HL-60 (cell line): ENCODE measurements at regions not wholly inside any gene's neighbourhood (a gene's known extent, or its start where the extent isn't known, plus 50 kb on each side); places are given as distances from the start of the nearest gene placed in this dataset.

ENCODE experiments used
- DNase-seq, 2 experiments: peaks; one replicate each; pipeline ENCODE4 v3.0.0-alpha.2; 2010 to 2020; ENCODE audit warnings: low read depth in 1 of 2, low spot score in 1 of 2
- H3K27ac ChIP-seq: fragments of 250-450 bp; sonication (Bioruptor Pico); replicated peaks from 2 replicates; pipeline ENCODE4 v1.5.1; 2020; ENCODE audit warnings: mild to moderate bottlenecking, moderate library complexity
- H3K27me3 ChIP-seq: fragments of 250-450 bp; sonication (Bioruptor Pico); 2 replicates; pipeline ENCODE4 v1.5.1; 2021; ENCODE audit warnings: mild to moderate bottlenecking, moderate library complexity; ENCODE audit not compliant: insufficient read depth, poor library complexity, severe bottlenecking
- H3K4me3 ChIP-seq: replicated peaks from 2 replicates; pipeline ENCODE4 v1.5.1; 2011; ENCODE audit warnings: mild to moderate bottlenecking, control low read depth, low read length; ENCODE audit not compliant: insufficient read depth
- GABPA ChIP-seq: IDR thresholded peaks from 2 replicates; pipeline ENCODE4 v1.6.1; 2012; ENCODE audit warnings: low read depth
- POLR2AphosphoS5 ChIP-seq: IDR thresholded peaks from 2 replicates; pipeline ENCODE4 v1.6.1; 2012; ENCODE audit warnings: low read depth
- REST ChIP-seq: IDR thresholded peaks from 2 replicates; pipeline ENCODE4 v1.6.1; 2012; ENCODE audit warnings: low read depth; ENCODE audit not compliant: insufficient replicate concordance
- SPI1 ChIP-seq: IDR thresholded peaks from 2 replicates; pipeline ENCODE4 v1.6.1; 2012; ENCODE audit warnings: low read depth, mild to moderate bottlenecking, borderline replicate concordance
- TF ChIP-seq, protein P1 (sequence below): IDR thresholded peaks from one replicate; pipeline ENCODE4 v1.5.1; 2011; ENCODE audit warnings: low read length, control low read depth, inconsistent platforms; ENCODE audit not compliant: insufficient read depth

DNA sequence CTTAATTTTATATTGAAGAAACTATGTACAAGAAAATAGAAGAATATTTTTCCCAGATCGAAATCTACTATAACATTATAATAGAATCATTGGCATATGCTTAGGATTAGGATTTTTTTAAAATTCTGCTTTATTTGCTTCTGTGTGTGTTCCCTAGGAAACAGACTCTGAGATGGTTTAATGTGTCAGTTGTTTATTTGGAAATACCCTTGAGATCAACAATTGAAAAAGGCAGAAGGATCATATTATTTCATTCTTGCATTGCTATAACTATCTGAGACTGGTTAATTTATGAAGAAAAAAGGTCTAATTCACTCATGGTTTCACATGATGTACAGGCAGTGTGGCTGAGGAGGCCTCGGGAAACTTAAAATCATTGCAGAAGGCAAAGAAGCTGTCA, 622.6 kb downstream of the PRR16 start:
- TF ChIP-seq GABPA, result no peak
- TF ChIP-seq POLR2AphosphoS5, result no peak
- TF ChIP-seq SPI1, result no peak
- TF ChIP-seq, protein P1, sequence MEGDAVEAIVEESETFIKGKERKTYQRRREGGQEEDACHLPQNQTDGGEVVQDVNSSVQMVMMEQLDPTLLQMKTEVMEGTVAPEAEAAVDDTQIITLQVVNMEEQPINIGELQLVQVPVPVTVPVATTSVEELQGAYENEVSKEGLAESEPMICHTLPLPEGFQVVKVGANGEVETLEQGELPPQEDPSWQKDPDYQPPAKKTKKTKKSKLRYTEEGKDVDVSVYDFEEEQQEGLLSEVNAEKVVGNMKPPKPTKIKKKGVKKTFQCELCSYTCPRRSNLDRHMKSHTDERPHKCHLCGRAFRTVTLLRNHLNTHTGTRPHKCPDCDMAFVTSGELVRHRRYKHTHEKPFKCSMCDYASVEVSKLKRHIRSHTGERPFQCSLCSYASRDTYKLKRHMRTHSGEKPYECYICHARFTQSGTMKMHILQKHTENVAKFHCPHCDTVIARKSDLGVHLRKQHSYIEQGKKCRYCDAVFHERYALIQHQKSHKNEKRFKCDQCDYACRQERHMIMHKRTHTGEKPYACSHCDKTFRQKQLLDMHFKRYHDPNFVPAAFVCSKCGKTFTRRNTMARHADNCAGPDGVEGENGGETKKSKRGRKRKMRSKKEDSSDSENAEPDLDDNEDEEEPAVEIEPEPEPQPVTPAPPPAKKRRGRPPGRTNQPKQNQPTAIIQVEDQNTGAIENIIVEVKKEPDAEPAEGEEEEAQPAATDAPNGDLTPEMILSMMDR, result no peak
- no peak for TF ChIP-seq REST
- H3K27me3 ChIP-seq, result no peaks in the 10 kb centered on the region
- H3K4me3 ChIP-seq, result no peak overlapping the region
- no peak for DNase-seq
- H3K27ac ChIP-seq, result no peak overlapping the region

GRCh38 chr5:121087560-121087959, 623.5 kb downstream of the PRR16 start:
- Histone ChIP-seq H3K27me3 (no peaks in the 10 kb centered on the region), H3K27ac (no peak overlapping the region), H3K4me3 (no peak overlapping the region)
- TF ChIP-seq GABPA (no peak), POLR2AphosphoS5 (no peak), SPI1 (no peak)
- TF ChIP-seq, protein P1, result no peak
- no peak for DNase-seq

DNA sequence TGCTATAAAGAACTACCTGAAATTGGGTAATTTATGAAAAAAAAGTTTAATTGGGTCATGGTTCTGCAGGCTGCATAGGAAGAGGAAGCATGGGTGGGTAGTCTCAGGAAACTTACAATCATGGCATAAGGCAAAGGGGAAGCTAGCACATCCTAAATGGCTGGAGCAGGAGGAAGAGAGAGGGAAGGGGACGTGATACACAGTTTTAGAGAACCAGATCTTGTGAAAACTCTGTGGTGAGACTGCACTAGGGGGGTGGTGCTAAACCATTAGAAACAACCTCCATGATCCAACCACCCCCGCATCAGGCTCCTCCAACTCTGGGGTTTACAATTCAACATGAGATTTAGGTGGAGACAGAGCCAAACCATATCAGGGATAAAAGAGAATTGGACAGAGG, 624.2 kb downstream of the PRR16 start:
- peak in 1 of 2 experiments; percentile 54 for DNase-seq
- Histone ChIP-seq H3K27ac (no peak overlapping the region), H3K4me3 (no peak overlapping the region), H3K27me3 (no peaks in the 10 kb centered on the region)
- TF ChIP-seq GABPA, result no peak
- TF ChIP-seq, protein P1, result no peak
- no peak for TF ChIP-seq POLR2AphosphoS5
- peak; percentile 14; the same call in 1 of the 2 replicates for TF ChIP-seq SPI1
- no peak for TF ChIP-seq REST

GRCh38 chr5:121090822-121091221, 626.7 kb downstream of the PRR16 start:
- Histone ChIP-seq H3K4me3 (no peak overlapping the region), H3K27me3 (no peaks in the 10 kb centered on the region), H3K27ac (no peak overlapping the region)
- TF ChIP-seq POLR2AphosphoS5 (no peak), SPI1 (no peak), REST (no peak), GABPA (no peak)
- TF ChIP-seq, protein P1, result no peak
- DNase-seq, result peak in 1 of 2 experiments; percentile 1
